K562 (cell line): ENCODE measurements at regions not wholly inside any gene's neighbourhood (a gene's known extent, or its start where the extent isn't known, plus 50 kb on each side); places are given as distances from the start of the nearest gene placed in this dataset.

ENCODE experiments used
- ATAC-seq: fragments of 200-7000 bp; cut with Tn5 transposase; 3 replicates; pipeline ENCODE4 v1.9.1; 2020; ENCODE audit warnings: moderate library complexity
- BruUV-seq: library from RNA; stranded (reverse); fragments of 400-500 nt; replicated peaks from 2 replicates; lab custom pipeline; 2021; lab: Mats Ljungman, UMichigan
- CTCF ChIA-PET: fragments of 300-600 bp; formaldehyde crosslinking; extraction: SDS; loops from one replicate; lab custom pipeline; 2021; ENCODE audit warnings: low intra/inter-chr PET ratio; lab: Yijun Ruan, JAX
- POLR2A ChIA-PET: fragments of 300-600, 350-650 bp; sonication (Branson Sonifier 250); formaldehyde crosslinking; extraction: SDS; loops from one replicate; lab custom pipeline; 2021; ENCODE audit warnings: antibody characterized with exemption, inconsistent platforms; lab: Yijun Ruan, JAX
- DNase-seq, 4 experiments: peaks; one replicate each; pipeline versions ENCODE4 v3.0.0 to v3.0.0-alpha.2; 2011 to 2018; ENCODE audit warnings: low spot score in 3 of 4, mixed read lengths in 3 of 4; ENCODE audit errors: extremely low read depth in 1 of 4
- FAIRE-seq: peaks from 2 replicates; lab custom pipeline; 2011; peaks lifted over from hg19 to GRCh38; lab: Jason Lieb, UNC
- H2AFZ ChIP-seq: 2 replicates; pipeline ENCODE4 v1.6.0; 2011; ENCODE audit warnings: low read depth, low read length, control low read depth, inconsistent platforms
- H3K27ac ChIP-seq: fragments of 200-600 bp; 3 replicates; pipeline ENCODE4 v1.8.0; 2011; ENCODE audit warnings: low read depth, mild to moderate bottlenecking, control low read depth, inconsistent platforms, low read length, moderate library complexity, mixed read lengths; ENCODE audit errors: extremely low read depth
- H3K27me3 ChIP-seq, 2 experiments: fragments of 300-600 bp in 1 of 2; 2 replicates in 1 of 2; 3 replicates in 1 of 2; pipeline versions ENCODE4 v1.6.0 to v1.8.0; 2011; ENCODE audit warnings: inconsistent platforms in 2 of 2, low read length in 2 of 2, mild to moderate bottlenecking in 1 of 2, mixed read lengths in 1 of 2, moderate library complexity in 1 of 2; ENCODE audit not compliant: control insufficient read depth in 2 of 2, insufficient read depth in 2 of 2
- H3K36me3 ChIP-seq: fragments of 300-600 bp; 3 replicates; pipeline ENCODE4 v1.8.0; 2011; ENCODE audit warnings: mild to moderate bottlenecking, low read length, inconsistent platforms; ENCODE audit not compliant: control insufficient read depth, insufficient read depth
- H3K4me1 ChIP-seq, 2 experiments: fragments of 200-600 bp in 1 of 2; replicated peaks in 1 of 2; 2 replicates in 1 of 2; 3 replicates in 1 of 2; pipeline versions ENCODE4 v1.5.1 to v1.8.0; 2011; ENCODE audit warnings: inconsistent platforms in 2 of 2, low read length in 2 of 2, mild to moderate bottlenecking in 1 of 2, mixed read lengths in 1 of 2, moderate library complexity in 1 of 2; ENCODE audit not compliant: control insufficient read depth in 2 of 2, insufficient read depth in 2 of 2
- H3K4me2 ChIP-seq: 2 replicates; pipeline ENCODE4 v1.6.1; 2011; ENCODE audit warnings: low read length, control low read depth, inconsistent platforms, mixed read lengths; ENCODE audit not compliant: insufficient read depth
- H3K4me3 ChIP-seq: fragments of 200-600 bp; sonication (generic), shearing (Covaris generic); 2 replicates; pipeline ENCODE4 v1.5.1; 2016; ENCODE audit warnings: control low read depth, inconsistent platforms
- H3K79me2 ChIP-seq: fragments of 200-600 bp; 3 replicates; pipeline ENCODE4 v1.8.0; 2011; ENCODE audit warnings: low read length, inconsistent platforms; ENCODE audit not compliant: control insufficient read depth, insufficient read depth
- H3K9ac ChIP-seq, 2 experiments: 2 replicates each; pipeline versions ENCODE4 v1.6.0 to v1.6.1; 2011; ENCODE audit warnings: low read depth in 2 of 2, low read length in 2 of 2, control low read depth in 1 of 2, inconsistent platforms in 1 of 2, mild to moderate bottlenecking in 1 of 2, mixed read lengths in 1 of 2; ENCODE audit not compliant: insufficient read depth in 1 of 2
- H3K9me1 ChIP-seq: one replicate; pipeline ENCODE4 v1.6.0; 2011; ENCODE audit warnings: inconsistent platforms, mild to moderate bottlenecking, low read length, moderate library complexity; ENCODE audit not compliant: control insufficient read depth, insufficient read depth
- H3K9me3 ChIP-seq: replicated peaks from 2 replicates; pipeline ENCODE4 v1.5.1; 2011; ENCODE audit warnings: low read depth, low read length, inconsistent platforms; ENCODE audit not compliant: control insufficient read depth, insufficient read depth
- H4K20me1 ChIP-seq: replicated peaks from 2 replicates; pipeline ENCODE4 v1.6.1; 2011; ENCODE audit warnings: low read length, inconsistent platforms, mixed read lengths; ENCODE audit not compliant: control insufficient read depth, insufficient read depth
- ATF1 ChIP-seq, 2 experiments: fragments of 450-650 bp in 1 of 2; IDR thresholded peaks; 2 replicates each; pipeline ENCODE4 v1.6.1; 2016; ENCODE audit warnings: missing compliant biosample characterization in 1 of 2, missing genetic modification characterization in 1 of 2
- BRD9 ChIP-seq: fragments of 450-650 bp; IDR thresholded peaks from 2 replicates; pipeline ENCODE4 v1.6.1; 2018; ENCODE audit warnings: low read depth; ENCODE audit not compliant: partially characterized antibody
- ETV6 ChIP-seq, 3 experiments: fragments of 150-350 bp in 1 of 3; sonication (generic) in 1 of 3; formaldehyde crosslinking in 1 of 3; IDR thresholded peaks; 2 replicates each; pipeline versions ENCODE4 v1.6.1 to v1.8.0; 2014 to 2022; ENCODE audit warnings: borderline replicate concordance in 2 of 3, low read depth in 2 of 3, antibody characterized with exemption in 1 of 3, low read length in 1 of 3, mild to moderate bottlenecking in 1 of 3, missing genetic modification reagents in 1 of 3
- FOS ChIP-seq: IDR thresholded peaks from 3 replicates; pipeline ENCODE4 v1.6.1; 2011; ENCODE audit not compliant: insufficient read length; ENCODE audit errors: extremely low read depth
- HDAC3 ChIP-seq: fragments of 450-650 bp; IDR thresholded peaks from 2 replicates; pipeline ENCODE4 v1.6.1; 2018; ENCODE audit warnings: borderline replicate concordance, mild to moderate bottlenecking, moderate library complexity; ENCODE audit not compliant: partially characterized antibody
- HMGN3 ChIP-seq: IDR thresholded peaks from 2 replicates; pipeline ENCODE4 v1.6.1; 2011; ENCODE audit warnings: borderline replicate concordance, low read depth, mild to moderate bottlenecking, mixed read lengths, low read length; ENCODE audit not compliant: insufficient read length; ENCODE audit errors: extremely low read depth
- MCM7 ChIP-seq, 2 experiments: fragments of 450-650 bp; IDR thresholded peaks; 2 replicates each; pipeline ENCODE4 v1.6.1; 2016 to 2018
- MED1 ChIP-seq: sonication (generic); formaldehyde crosslinking; IDR thresholded peaks from 2 replicates; pipeline ENCODE4 v1.8.1; 2023; ENCODE audit warnings: missing genetic modification reagents, borderline replicate concordance
- MEF2A ChIP-seq: IDR thresholded peaks from 2 replicates; pipeline ENCODE4 v1.6.1; 2011; ENCODE audit warnings: low read depth, mild to moderate bottlenecking, low read length, moderate library complexity; ENCODE audit not compliant: control insufficient read depth
- NEUROD1 ChIP-seq: fragments of 150-350 bp; IDR thresholded peaks from 2 replicates; pipeline ENCODE4 v1.6.1; 2014; ENCODE audit warnings: borderline replicate concordance, low read length, low read depth; ENCODE audit not compliant: partially characterized antibody
- PYGO2 ChIP-seq: fragments of 450-650 bp; IDR thresholded peaks from 2 replicates; pipeline ENCODE4 v1.6.1; 2016; ENCODE audit warnings: mild to moderate bottlenecking, missing genetic modification characterization, moderate library complexity, missing compliant biosample characterization
- SREBF1 ChIP-seq: fragments of 150-350 bp; IDR thresholded peaks from 2 replicates; pipeline ENCODE4 v1.6.1; 2014; ENCODE audit warnings: antibody characterized with exemption, low read depth, low read length, borderline replicate concordance
- STAT5B ChIP-seq: fragments of 250-450 bp; sonication (Bioruptor Pico); IDR thresholded peaks from 2 replicates; pipeline ENCODE4 v1.8.0; 2021; ENCODE audit warnings: mild to moderate bottlenecking, inconsistent platforms
- TCF7L2 ChIP-seq: fragments of 150-350 bp; IDR thresholded peaks from 2 replicates; pipeline ENCODE4 v1.6.1; 2016; ENCODE audit warnings: low read depth, mild to moderate bottlenecking, low read length, moderate library complexity
- ZBTB34 ChIP-seq: fragments of 250-450 bp; sonication (Bioruptor Pico); IDR thresholded peaks from 2 replicates; pipeline ENCODE4 v1.8.0; 2021; ENCODE audit warnings: mild to moderate bottlenecking, moderate library complexity
- ZFP36 ChIP-seq: fragments of 150-350 bp; IDR thresholded peaks from 2 replicates; pipeline ENCODE4 v1.6.1; 2018; ENCODE audit warnings: low read length, low read depth; ENCODE audit not compliant: partially characterized antibody
- ZKSCAN3 ChIP-seq: fragments of 250-450 bp; sonication (Bioruptor Pico); IDR thresholded peaks from 2 replicates; pipeline ENCODE4 v1.4.0; 2020
- WGBS: fragments of 100-300 bp; shearing (Covaris generic); methylation state at CpG from one replicate; pipeline ENCODE4 v1.1.6; 2016; ENCODE audit warnings: low coverage, mixed read lengths; ENCODE audit not compliant: insufficient coverage; ENCODE audit errors: missing lambda C conversion rate; 5-methylcytosine and 5-hydroxymethylcytosine counted together
- in situ Hi-C: fragments of 300-500 bp; cut with MboI; formaldehyde crosslinking; loops from 4 replicates; pipeline ENCODE4 v1.15.0; 2018; ENCODE audit warnings: inconsistent platforms, mixed read lengths
- intact Hi-C: fragments of 100-400 bp; cut with micrococcal nuclease; formaldehyde crosslinking; loops from 2 replicates; pipeline ENCODE4 v1.14.2; 2022
- TF ChIP-seq, protein P1 (sequence below): sonication (generic); formaldehyde crosslinking; IDR thresholded peaks from 2 replicates; pipeline ENCODE4 v1.8.0; 2022; ENCODE audit warnings: mild to moderate bottlenecking, missing genetic modification reagents

DNA sequence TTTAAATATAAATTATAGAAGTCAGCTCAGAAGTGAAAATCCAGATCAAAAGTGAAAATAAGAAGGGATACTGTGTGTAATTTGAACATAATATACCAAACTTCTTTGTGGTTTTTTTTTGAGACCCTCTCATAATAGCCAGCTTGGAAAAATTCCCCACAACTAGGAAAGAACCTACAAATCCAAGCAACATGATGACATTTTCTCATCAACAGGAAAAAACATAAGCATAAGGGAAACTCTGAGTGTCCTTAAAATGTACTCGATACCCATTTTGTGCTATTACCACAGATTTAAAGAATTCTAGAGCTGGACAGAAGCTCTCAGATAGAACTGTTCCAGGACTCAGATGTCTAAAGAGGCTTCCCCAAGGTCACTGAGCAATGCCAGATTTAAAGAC, 214.8 kb upstream of the KLF14 start:
- DNase-seq = no peak
- BruUV-seq = no TSS peak
- H3K79me2 ChIP-seq = no peaks in the 10 kb centered on the region
- TF ChIP-seq BRD9 = no peak
- no peak for TF ChIP-seq ZBTB34 (CRISPR knock-in tag)
- TF ChIP-seq TCF7L2 = no peak
- TF ChIP-seq ETV6 (IDR thresholded peaks at IDR 0.05; ENCODE audit: borderline replicate concordance in 1 of 2, low read depth in 2 of 2, low read length in 1 of 2) = no peak
- no peak for TF ChIP-seq ETV6 (CRISPR knock-in tag; IDR thresholded peaks at IDR 0.05; ENCODE audit: borderline replicate concordance)
- no peak for TF ChIP-seq PYGO2 (tag)
- TF ChIP-seq ZFP36 = no peak
- no peak for TF ChIP-seq STAT5B (CRISPR knock-in tag)
- no peak for TF ChIP-seq HMGN3
- no peak for TF ChIP-seq ZKSCAN3 (CRISPR knock-in tag)
- TF ChIP-seq FOS = no peak
- TF ChIP-seq MED1 (CRISPR knock-in tag) = no peak
- TF ChIP-seq MCM7 (IDR thresholded peaks at IDR 0.05) = no peak
- no peak for TF ChIP-seq ATF1 (CRISPR knock-in tag; IDR thresholded peaks at IDR 0.05)
- TF ChIP-seq ATF1 (tag; IDR thresholded peaks at IDR 0.05) = no peak
- TF ChIP-seq NEUROD1 = no peak
- TF ChIP-seq, protein P1, sequence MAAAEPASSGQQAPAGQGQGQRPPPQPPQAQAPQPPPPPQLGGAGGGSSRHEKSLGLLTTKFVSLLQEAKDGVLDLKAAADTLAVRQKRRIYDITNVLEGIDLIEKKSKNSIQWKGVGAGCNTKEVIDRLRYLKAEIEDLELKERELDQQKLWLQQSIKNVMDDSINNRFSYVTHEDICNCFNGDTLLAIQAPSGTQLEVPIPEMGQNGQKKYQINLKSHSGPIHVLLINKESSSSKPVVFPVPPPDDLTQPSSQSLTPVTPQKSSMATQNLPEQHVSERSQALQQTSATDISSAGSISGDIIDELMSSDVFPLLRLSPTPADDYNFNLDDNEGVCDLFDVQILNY = no peak
- TF ChIP-seq SREBF1 = no peak
- no peak for TF ChIP-seq MEF2A
- TF ChIP-seq HDAC3 = no peak
- TF ChIP-seq, all 486 proteins: peak for 0
- in situ Hi-C loops = no loop called here
- H3K9me3 ChIP-seq = no peaks in the 10 kb centered on the region
- no peaks in the 10 kb centered on the region for H3K9me1 ChIP-seq
- FAIRE-seq (no peak), ATAC-seq (no peak)
- ChIA-PET CTCF (no interaction called here), POLR2A (interaction anchor here (0.7 to 3.0 kb wide), 2 partner anchors 11 to 16 kb away, joined by 3 to 12 read pairs; no protein-coding TSS in a partner anchor)
- H3K36me3 ChIP-seq = no peaks in the 10 kb centered on the region
- H3K27ac ChIP-seq = no peak overlapping the region
- 54% methylated on average over 1 of the region's 1 CpG for WGBS
- no peak overlapping the region for H3K4me3 ChIP-seq
- no peak overlapping the region for H2AFZ ChIP-seq
- no peak overlapping the region for H3K4me2 ChIP-seq
- intact Hi-C loops = no loop called here
- H4K20me1 ChIP-seq = no peaks in the 10 kb centered on the region
- H3K27me3 ChIP-seq = no peaks in the 10 kb centered on the region
- H3K4me1 ChIP-seq = no peaks in the 10 kb centered on the region
- no peak overlapping the region for H3K9ac ChIP-seq
